CD14-positive monocyte (primary cell): ENCODE measurements at regions not wholly inside any gene's neighbourhood (a gene's known extent, or its start where the extent isn't known, plus 50 kb on each side); places are given as distances from the start of the nearest gene placed in this dataset.

Experiments used
- DNase-seq, 3 donors: peaks; one replicate each; pipeline ENCODE4 v3.0.0-alpha.2; 2011 to 2022
- H2AFZ ChIP-seq: 2 replicates; pipeline ENCODE4 v1.6.0; 2012; ENCODE audit warnings: mild to moderate bottlenecking, low read depth, low read length, inconsistent platforms; ENCODE audit not compliant: insufficient read depth, poor library complexity, severe bottlenecking
- H3K27ac ChIP-seq, 2 donors: 1 replicate in 1 of 2; 2 replicates in 1 of 2; pipeline ENCODE4 v1.5.1; 2012 to 2013; ENCODE audit warnings: low read length in 2 of 2, control low read depth in 1 of 2, inconsistent platforms in 1 of 2, low read depth in 1 of 2, mild to moderate bottlenecking in 1 of 2
- H3K27me3 ChIP-seq, 2 donors: one replicate each; pipeline versions ENCODE4 v1.6.0 to v1.6.1; 2011 to 2013; ENCODE audit warnings: low read length in 2 of 2; ENCODE audit not compliant: control insufficient read depth in 2 of 2, insufficient read depth in 2 of 2
- H3K36me3 ChIP-seq, 2 donors: replicated peaks in 1 of 2; 1 replicate in 1 of 2; 2 replicates in 1 of 2; pipeline versions ENCODE4 v1.5.1 to v1.6.1; 2012 to 2013; ENCODE audit warnings: low read length in 2 of 2, control low read depth in 1 of 2, inconsistent platforms in 1 of 2, mild to moderate bottlenecking in 1 of 2; ENCODE audit not compliant: insufficient read depth in 2 of 2, control insufficient read depth in 1 of 2
- H3K4me1 ChIP-seq, 2 donors: 1 replicate in 1 of 2; 2 replicates in 1 of 2; pipeline versions ENCODE4 v1.5.1 to v1.6.1; 2012 to 2013; ENCODE audit warnings: low read length in 2 of 2, control low read depth in 1 of 2, inconsistent platforms in 1 of 2, mild to moderate bottlenecking in 1 of 2, moderate library complexity in 1 of 2; ENCODE audit not compliant: insufficient read depth in 2 of 2, control insufficient read depth in 1 of 2
- H3K4me2 ChIP-seq: replicated peaks from 2 replicates; pipeline ENCODE3; 2012; ENCODE audit warnings: low read length, moderate library complexity, mild to moderate bottlenecking; ENCODE audit not compliant: poor library complexity, severe bottlenecking; ENCODE audit errors: extremely low read depth
- H3K4me3 ChIP-seq, 3 experiments: fragments of 200-600 bp in 1 of 3; sonication (generic) in 1 of 3; replicated peaks in 1 of 3; 1 replicate in 2 of 3; 2 replicates in 1 of 3; pipeline ENCODE4 v1.5.1; 2011 to 2013; ENCODE audit warnings: low read length in 3 of 3, mild to moderate bottlenecking in 3 of 3, control low read depth in 2 of 3, low read depth in 2 of 3, inconsistent platforms in 1 of 3, moderate library complexity in 1 of 3
- H3K79me2 ChIP-seq: 2 replicates; pipeline ENCODE4 v1.6.0; 2012; ENCODE audit warnings: mild to moderate bottlenecking, control low read depth, inconsistent platforms, low read length, moderate library complexity; ENCODE audit not compliant: insufficient read depth
- H3K9ac ChIP-seq: 2 replicates; pipeline ENCODE4 v1.6.0; 2017; ENCODE audit warnings: low read length, mild to moderate bottlenecking; ENCODE audit not compliant: insufficient read depth, poor library complexity, severe bottlenecking
- H3K9me3 ChIP-seq, 2 donors: replicated peaks in 1 of 2; 1 replicate in 1 of 2; 2 replicates in 1 of 2; pipeline versions ENCODE4 v1.5.1 to v1.6.1; 2012 to 2013; ENCODE audit warnings: low read length in 2 of 2, control low read depth in 1 of 2; ENCODE audit not compliant: control insufficient read depth in 1 of 2, insufficient read depth in 1 of 2
- H4K20me1 ChIP-seq: 2 replicates; pipeline ENCODE4 v1.6.0; 2012; ENCODE audit warnings: mild to moderate bottlenecking, low read length, control low read depth, moderate library complexity; ENCODE audit not compliant: insufficient read depth
- H3K27ac Mint-ChIP-seq, 7 donors: one replicate each; pipeline ENCODE4 v1.8.0; 2020; ENCODE audit warnings: mild to moderate bottlenecking in 7 of 7, mixed read lengths in 7 of 7, moderate library complexity in 6 of 7, inconsistent platforms in 2 of 7
- H3K27me3 Mint-ChIP-seq, 3 donors: one replicate each; pipeline ENCODE4 v1.8.0; 2021 to 2022; ENCODE audit warnings: low read depth in 3 of 3, mild to moderate bottlenecking in 3 of 3, mixed read lengths in 3 of 3, moderate library complexity in 3 of 3, inconsistent platforms in 1 of 3
- H3K36me3 Mint-ChIP-seq, 2 donors: one replicate each; pipeline ENCODE4 v1.8.0; 2020; ENCODE audit warnings: mixed read lengths in 2 of 2, inconsistent platforms in 1 of 2, mild to moderate bottlenecking in 1 of 2
- H3K4me1 Mint-ChIP-seq: one replicate; pipeline ENCODE4 v1.8.0; 2020; ENCODE audit warnings: mild to moderate bottlenecking, mixed read lengths
- H3K4me3 Mint-ChIP-seq, 2 donors: one replicate each; pipeline ENCODE4 v1.8.0; 2020; ENCODE audit warnings: mild to moderate bottlenecking in 2 of 2, mixed read lengths in 2 of 2, moderate library complexity in 1 of 2
- H3K9me3 Mint-ChIP-seq, 7 donors: one replicate each; pipeline ENCODE4 v1.8.0; 2020 to 2022; ENCODE audit warnings: mixed read lengths in 7 of 7, mild to moderate bottlenecking in 6 of 7, moderate library complexity in 6 of 7, inconsistent platforms in 2 of 7
- WGBS: methylation state at CpG from one replicate; pipeline ENCODE4 v1.1.5; 2013; ENCODE audit warnings: missing lambda C conversion rate; ENCODE audit not compliant: insufficient coverage; 5-methylcytosine and 5-hydroxymethylcytosine counted together
- intact Hi-C, 2 donors: fragments of 100-400 bp; cut with micrococcal nuclease; formaldehyde crosslinking; loops; one replicate each; pipeline versions ENCODE4 v1.15.0 to v1.15.1; 2023
- TF ChIP-seq, protein P1 (sequence below): fragments of 200-600 bp; IDR thresholded peaks from one replicate; pipeline ENCODE4 v1.8.0; 2022; ENCODE audit warnings: antibody characterized with exemption, mild to moderate bottlenecking

DNA sequence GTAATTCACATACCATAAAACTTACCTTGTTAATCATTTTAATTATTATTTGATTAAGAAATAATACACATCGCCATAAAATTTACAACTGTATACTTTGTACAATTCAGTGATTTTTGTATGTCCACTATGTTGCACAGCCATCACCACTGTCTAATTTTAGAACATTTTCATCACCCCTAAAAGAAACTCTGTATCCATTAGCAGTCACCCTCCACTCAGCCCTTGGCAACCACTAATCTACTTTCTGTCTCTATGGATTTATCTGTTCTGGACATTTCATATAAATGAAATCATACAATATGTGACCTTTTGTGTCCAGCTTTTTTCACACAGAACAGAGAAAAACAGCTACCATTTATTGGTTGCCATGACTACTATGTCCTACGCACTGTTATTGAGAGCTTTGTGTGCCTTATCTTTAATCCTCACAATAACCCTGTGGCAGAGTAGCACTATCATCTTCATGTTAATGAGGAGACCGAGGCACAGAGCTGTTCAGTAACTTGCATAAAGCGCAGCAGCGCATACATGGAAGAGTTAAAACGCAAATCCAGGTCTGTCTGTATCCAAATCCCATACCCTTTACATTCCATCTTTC lies 64.6 kb upstream of the PAGE1 start:
- Histone ChIP-seq H3K4me3 (no peak overlapping the region), H3K79me2 (no peaks in the 10 kb centered on the region), H3K27ac (no peak overlapping the region), H3K9me3 (no peaks in the 10 kb centered on the region), H3K9ac (no peak overlapping the region), H3K27me3 (peaks cover 0 to 10% of the 10 kb centered on the region in 2 donors), H4K20me1 (no peaks in the 10 kb centered on the region), H3K36me3 (no peaks in the 10 kb centered on the region), H2AFZ (no peak overlapping the region), H3K4me1 (no peaks in the 10 kb centered on the region), H3K4me2 (no peak overlapping the region)
- no peaks in the 10 kb centered on the region for H3K4me1 Mint-ChIP-seq
- intact Hi-C loops, result no loop called here
- H3K27ac Mint-ChIP-seq, result no peak overlapping the region
- WGBS, result no CpG with 5 or more reads among the region's 6 CpGs
- TF ChIP-seq, protein P1, sequence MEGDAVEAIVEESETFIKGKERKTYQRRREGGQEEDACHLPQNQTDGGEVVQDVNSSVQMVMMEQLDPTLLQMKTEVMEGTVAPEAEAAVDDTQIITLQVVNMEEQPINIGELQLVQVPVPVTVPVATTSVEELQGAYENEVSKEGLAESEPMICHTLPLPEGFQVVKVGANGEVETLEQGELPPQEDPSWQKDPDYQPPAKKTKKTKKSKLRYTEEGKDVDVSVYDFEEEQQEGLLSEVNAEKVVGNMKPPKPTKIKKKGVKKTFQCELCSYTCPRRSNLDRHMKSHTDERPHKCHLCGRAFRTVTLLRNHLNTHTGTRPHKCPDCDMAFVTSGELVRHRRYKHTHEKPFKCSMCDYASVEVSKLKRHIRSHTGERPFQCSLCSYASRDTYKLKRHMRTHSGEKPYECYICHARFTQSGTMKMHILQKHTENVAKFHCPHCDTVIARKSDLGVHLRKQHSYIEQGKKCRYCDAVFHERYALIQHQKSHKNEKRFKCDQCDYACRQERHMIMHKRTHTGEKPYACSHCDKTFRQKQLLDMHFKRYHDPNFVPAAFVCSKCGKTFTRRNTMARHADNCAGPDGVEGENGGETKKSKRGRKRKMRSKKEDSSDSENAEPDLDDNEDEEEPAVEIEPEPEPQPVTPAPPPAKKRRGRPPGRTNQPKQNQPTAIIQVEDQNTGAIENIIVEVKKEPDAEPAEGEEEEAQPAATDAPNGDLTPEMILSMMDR, result no peak
- no peaks in the 10 kb centered on the region for H3K36me3 Mint-ChIP-seq
- peaks cover 0 to 16% (median 3%) of the 10 kb centered on the region in 3 donors for H3K27me3 Mint-ChIP-seq
- H3K4me3 Mint-ChIP-seq, result no peak overlapping the region
- peaks cover 0 to 1% (median 0%) of the 10 kb centered on the region in 7 donors for H3K9me3 Mint-ChIP-seq
- no peak for DNase-seq

DNA sequence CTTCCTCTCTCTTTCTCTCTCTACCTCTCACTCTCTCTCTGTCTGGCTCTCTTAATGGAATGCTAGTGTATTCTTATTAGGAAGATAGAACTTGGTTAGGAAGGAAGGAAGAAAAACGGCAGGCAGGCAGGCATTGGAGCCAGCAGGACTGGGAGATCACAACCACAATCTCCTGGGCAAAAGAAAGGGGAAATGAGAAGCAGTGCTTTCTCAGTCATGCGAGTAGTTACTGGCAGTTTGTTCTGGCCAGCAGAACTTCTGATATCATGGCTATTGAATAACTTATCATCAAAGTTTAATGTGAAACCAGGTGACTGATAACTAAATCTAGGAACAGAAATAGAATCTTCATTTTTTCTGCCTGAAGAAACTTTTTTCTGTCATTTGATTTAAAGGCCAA lies 60.9 kb upstream of the PAGE1 start:
- intact Hi-C loops, result loop anchor here (10.0 kb wide), 2 partner anchors 462 to 472 kb away; no protein-coding TSS in a partner anchor
- Mint-ChIP-seq H3K27me3 (peaks cover 0 to 12% (median 1%) of the 10 kb centered on the region in 3 donors), H3K9me3 (peaks cover 0 to 1% (median 0%) of the 10 kb centered on the region in 7 donors)

More for the DNA sequence above, 60.9 kb upstream of the PAGE1 start:
- Histone ChIP-seq H3K9me3 (no peaks in the 10 kb centered on the region), H3K36me3 (no peaks in the 10 kb centered on the region), H3K27me3 (peaks cover 0 to 13% of the 10 kb centered on the region in 2 donors), H3K27ac (no peak overlapping the region), H3K4me1 (no peaks in the 10 kb centered on the region), H3K79me2 (no peaks in the 10 kb centered on the region), H3K4me2 (no peak overlapping the region), H2AFZ (no peak overlapping the region), H3K4me3 (no peak overlapping the region), H3K9ac (no peak overlapping the region), H4K20me1 (no peaks in the 10 kb centered on the region)
- no peak overlapping the region for H3K27ac Mint-ChIP-seq
- no peak overlapping the region for H3K4me3 Mint-ChIP-seq
- TF ChIP-seq, protein P1, result no peak
- H3K4me1 Mint-ChIP-seq, result no peaks in the 10 kb centered on the region
- DNase-seq, result no peak
- H3K36me3 Mint-ChIP-seq, result no peaks in the 10 kb centered on the region
- WGBS, result no CpG with 5 or more reads among the region's 2 CpGs
